ENCODE measurements at regions not wholly inside any gene's neighbourhood (a gene's known extent, or its start where the extent isn't known, plus 50 kb on each side); places are given as distances from the start of the nearest gene placed in this dataset.

- TF ChIP-seq CTCF (IDR thresholded peaks at IDR 0.05) (peak; percentile 88), TCF7L2 (IDR thresholded peaks at IDR 0.05; ENCODE audit: low read depth, low read length) (no peak), POLR2AphosphoS5 (IDR thresholded peaks at IDR 0.05; ENCODE audit: low read depth, low read length) (no peak), SIN3A (IDR thresholded peaks at IDR 0.05; ENCODE audit: borderline replicate concordance, insufficient read depth, low read depth, low read length) (no peak)
Measured at GRCh38 chr20:11204926-11205768, 531.3 kb upstream of the JAG1 start.

Data from Panc1 (cell line).